ENCODE measurements at regions not wholly inside any gene's neighbourhood (a gene's known extent, or its start where the extent isn't known, plus 50 kb on each side); places are given as distances from the start of the nearest gene placed in this dataset.

DNA sequence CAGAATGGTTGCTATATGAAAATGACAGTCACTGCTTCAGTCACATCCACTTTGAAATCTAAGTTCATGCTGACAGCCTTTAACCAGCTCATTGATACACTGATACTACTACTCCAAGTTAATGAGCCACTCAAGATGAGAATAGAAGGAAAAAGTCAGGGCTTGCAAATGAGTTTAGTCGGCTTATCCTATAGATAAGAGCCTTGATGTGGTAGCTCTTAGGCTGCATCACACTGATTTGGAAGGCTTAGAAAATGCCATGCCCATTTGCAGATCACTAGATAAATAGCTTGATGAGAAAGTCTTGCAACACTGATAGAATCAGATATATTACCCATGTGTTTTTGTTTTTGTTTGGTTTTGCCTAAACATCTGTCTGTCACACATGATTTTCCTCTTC is 251.4 kb upstream of the ATXN7L3B start:
- Histone ChIP-seq H2AFZ (ENCODE audit: low read length) (no peak overlapping the region), H3K79me2 (ENCODE audit: insufficient read depth, low read length) (no peaks in the 10 kb centered on the region), H3K9me3 (ENCODE audit: low read depth, low read length) (no peaks in the 10 kb centered on the region), H3K27me3 (ENCODE audit: insufficient read depth, low read length) (no peaks in the 10 kb centered on the region), H3K36me3 (ENCODE audit: insufficient read depth, low read length) (no peaks in the 10 kb centered on the region), H3K4me2 (ENCODE audit: insufficient read depth, low read length) (no peak overlapping the region), H3K4me1 (ENCODE audit: insufficient read depth, low read length) (no peaks in the 10 kb centered on the region), H3K4me3 (ENCODE audit: insufficient read depth, low read length) (no peak overlapping the region), H4K20me1 (ENCODE audit: insufficient read depth, low read length) (no peaks in the 10 kb centered on the region), H3K27ac (ENCODE audit: low read depth, low read length) (no peak overlapping the region)
- TF ChIP-seq, protein P1, sequence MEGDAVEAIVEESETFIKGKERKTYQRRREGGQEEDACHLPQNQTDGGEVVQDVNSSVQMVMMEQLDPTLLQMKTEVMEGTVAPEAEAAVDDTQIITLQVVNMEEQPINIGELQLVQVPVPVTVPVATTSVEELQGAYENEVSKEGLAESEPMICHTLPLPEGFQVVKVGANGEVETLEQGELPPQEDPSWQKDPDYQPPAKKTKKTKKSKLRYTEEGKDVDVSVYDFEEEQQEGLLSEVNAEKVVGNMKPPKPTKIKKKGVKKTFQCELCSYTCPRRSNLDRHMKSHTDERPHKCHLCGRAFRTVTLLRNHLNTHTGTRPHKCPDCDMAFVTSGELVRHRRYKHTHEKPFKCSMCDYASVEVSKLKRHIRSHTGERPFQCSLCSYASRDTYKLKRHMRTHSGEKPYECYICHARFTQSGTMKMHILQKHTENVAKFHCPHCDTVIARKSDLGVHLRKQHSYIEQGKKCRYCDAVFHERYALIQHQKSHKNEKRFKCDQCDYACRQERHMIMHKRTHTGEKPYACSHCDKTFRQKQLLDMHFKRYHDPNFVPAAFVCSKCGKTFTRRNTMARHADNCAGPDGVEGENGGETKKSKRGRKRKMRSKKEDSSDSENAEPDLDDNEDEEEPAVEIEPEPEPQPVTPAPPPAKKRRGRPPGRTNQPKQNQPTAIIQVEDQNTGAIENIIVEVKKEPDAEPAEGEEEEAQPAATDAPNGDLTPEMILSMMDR (IDR thresholded peaks at IDR 0.05; ENCODE audit: extremely low read depth, low read depth, low read length) = no peak
- no peak for DNase-seq (ENCODE audit: insufficient read length, low spot score, missing footprints)

DNA sequence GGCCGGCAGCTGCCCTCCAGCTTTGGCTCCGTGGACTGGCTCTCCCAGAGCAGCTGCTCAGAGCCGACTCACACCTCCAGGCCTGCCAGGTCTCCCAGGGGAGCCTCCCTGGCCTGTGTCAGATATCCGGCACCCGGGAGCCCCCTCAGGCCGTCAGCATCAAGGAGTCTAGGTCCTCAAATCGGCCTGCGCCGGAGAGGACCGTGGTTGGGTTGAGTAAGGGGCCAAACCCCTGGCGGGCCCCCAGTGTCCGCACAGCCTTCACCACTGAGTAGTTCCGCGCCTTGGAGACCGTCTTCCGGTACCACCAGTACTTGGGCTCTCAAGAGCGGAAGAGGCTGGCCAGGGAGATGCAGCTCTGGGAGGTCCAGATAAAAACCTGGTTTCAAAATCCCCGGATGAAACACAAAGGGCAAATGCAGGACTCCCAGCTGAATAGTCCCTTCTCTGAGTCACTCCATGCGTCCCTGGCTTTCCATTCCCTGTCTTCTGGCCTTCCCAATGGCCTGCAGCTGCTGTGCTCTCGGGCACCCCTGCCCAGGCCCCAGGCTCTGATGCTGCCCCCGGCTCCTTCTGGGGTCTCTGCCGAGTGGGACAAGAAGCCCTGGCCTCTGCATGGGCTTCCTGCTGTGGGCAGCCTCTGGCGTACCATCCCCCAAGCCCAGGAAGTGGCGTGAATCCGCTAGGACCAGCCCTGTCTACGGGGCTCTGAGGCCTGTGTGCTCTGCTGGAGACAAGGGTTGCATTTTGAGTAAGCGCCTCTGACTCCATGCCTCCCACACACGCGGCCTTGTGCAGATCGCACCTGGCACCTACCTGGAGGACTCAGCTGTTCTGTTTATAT is 245.1 kb upstream of the ATXN7L3B start:
- no peak for DNase-seq (ENCODE audit: insufficient read length, low spot score, missing footprints)
- no peak overlapping the region for H2AFZ ChIP-seq (ENCODE audit: low read length)
- TF ChIP-seq, protein P1 (IDR thresholded peaks at IDR 0.05; ENCODE audit: extremely low read depth, low read depth, low read length) = no peak
- no peaks in the 10 kb centered on the region for H3K4me1 ChIP-seq (ENCODE audit: insufficient read depth, low read length)
- no peaks in the 10 kb centered on the region for H3K27me3 ChIP-seq (ENCODE audit: insufficient read depth, low read length)
- H3K27ac ChIP-seq (ENCODE audit: low read depth, low read length) = no peak overlapping the region
- H3K79me2 ChIP-seq (ENCODE audit: insufficient read depth, low read length) = no peaks in the 10 kb centered on the region
- H3K4me3 ChIP-seq (ENCODE audit: insufficient read depth, low read length) = no peak overlapping the region
- H4K20me1 ChIP-seq (ENCODE audit: insufficient read depth, low read length) = no peaks in the 10 kb centered on the region
- H3K36me3 ChIP-seq (ENCODE audit: insufficient read depth, low read length) = no peaks in the 10 kb centered on the region
- H3K4me2 ChIP-seq (ENCODE audit: insufficient read depth, low read length) = no peak overlapping the region
- H3K9me3 ChIP-seq (ENCODE audit: low read depth, low read length) = no peaks in the 10 kb centered on the region

DNA sequence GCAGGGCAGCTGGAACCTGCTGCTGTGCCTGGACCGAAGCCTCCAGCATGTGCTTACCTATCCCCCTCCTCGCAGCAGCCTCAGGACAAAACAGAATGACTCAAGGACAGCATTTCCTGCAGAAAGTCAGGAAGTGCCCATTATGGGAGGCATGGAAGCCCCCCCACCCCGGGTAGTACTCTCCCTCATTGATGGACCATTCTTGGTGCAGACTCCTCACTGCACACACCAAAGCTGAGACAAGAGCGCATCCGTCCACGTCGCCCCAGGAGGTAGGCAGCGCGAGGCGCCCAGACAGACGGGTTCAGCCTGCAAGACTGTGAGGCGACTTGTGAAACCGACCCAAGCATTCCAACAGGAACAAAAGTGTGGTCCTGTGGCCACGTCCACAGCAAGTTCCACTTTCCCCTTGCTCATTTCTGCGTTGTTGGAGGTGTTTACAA is 243.9 kb upstream of the ATXN7L3B start:
- Histone ChIP-seq H4K20me1 (ENCODE audit: insufficient read depth, low read length) (no peaks in the 10 kb centered on the region), H3K4me1 (ENCODE audit: insufficient read depth, low read length) (no peaks in the 10 kb centered on the region), H2AFZ (ENCODE audit: low read length) (no peak overlapping the region), H3K79me2 (ENCODE audit: insufficient read depth, low read length) (no peaks in the 10 kb centered on the region), H3K27me3 (ENCODE audit: insufficient read depth, low read length) (no peaks in the 10 kb centered on the region), H3K4me2 (ENCODE audit: insufficient read depth, low read length) (no peak overlapping the region), H3K9me3 (ENCODE audit: low read depth, low read length) (no peaks in the 10 kb centered on the region), H3K4me3 (ENCODE audit: insufficient read depth, low read length) (no peak overlapping the region), H3K27ac (ENCODE audit: low read depth, low read length) (no peak overlapping the region), H3K36me3 (ENCODE audit: insufficient read depth, low read length) (no peaks in the 10 kb centered on the region)
- TF ChIP-seq, protein P1 (IDR thresholded peaks at IDR 0.05; ENCODE audit: extremely low read depth, low read depth, low read length) = no peak
- no peak for DNase-seq (ENCODE audit: insufficient read length, low spot score, missing footprints)

DNA sequence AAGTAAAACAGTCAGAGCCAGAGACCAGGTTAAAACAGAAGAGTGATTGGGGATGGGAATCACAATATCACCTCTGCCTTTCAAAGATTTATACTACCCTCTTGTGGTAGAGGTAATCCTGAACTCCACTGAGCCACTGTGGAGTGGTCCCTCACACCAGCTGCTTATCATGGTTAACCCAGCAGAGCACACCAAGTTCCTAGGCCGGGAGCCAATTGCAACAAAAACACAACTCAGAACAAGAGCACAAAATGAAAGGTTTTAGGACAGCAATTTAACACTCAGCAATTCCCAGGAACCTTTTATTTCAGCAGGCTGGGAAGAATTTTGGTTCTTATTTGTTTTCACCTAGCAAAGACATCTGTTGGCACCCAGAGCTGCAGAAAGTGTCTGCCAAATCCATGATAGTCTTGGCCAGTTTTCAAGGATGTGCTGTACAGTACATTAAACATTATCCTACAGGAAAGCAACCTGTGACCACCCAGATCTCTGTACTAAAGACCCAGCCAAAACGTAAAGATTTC is 220.5 kb upstream of the ATXN7L3B start:
- no peak overlapping the region for H2AFZ ChIP-seq (ENCODE audit: low read length)
- DNase-seq (ENCODE audit: insufficient read length, low spot score, missing footprints) = no peak
- no peaks in the 10 kb centered on the region for H3K79me2 ChIP-seq (ENCODE audit: insufficient read depth, low read length)

More for the DNA sequence above, 220.5 kb upstream of the ATXN7L3B start:
- Histone ChIP-seq H3K4me3 (ENCODE audit: insufficient read depth, low read length) (no peak overlapping the region), H3K27ac (ENCODE audit: low read depth, low read length) (no peak overlapping the region), H3K4me1 (ENCODE audit: insufficient read depth, low read length) (no peaks in the 10 kb centered on the region), H3K36me3 (ENCODE audit: insufficient read depth, low read length) (no peaks in the 10 kb centered on the region), H3K9me3 (ENCODE audit: low read depth, low read length) (no peaks in the 10 kb centered on the region), H3K27me3 (ENCODE audit: insufficient read depth, low read length) (no peaks in the 10 kb centered on the region), H3K4me2 (ENCODE audit: insufficient read depth, low read length) (no peak overlapping the region), H4K20me1 (ENCODE audit: insufficient read depth, low read length) (no peaks in the 10 kb centered on the region)
- TF ChIP-seq, protein P1 (IDR thresholded peaks at IDR 0.05; ENCODE audit: extremely low read depth, low read depth, low read length) = peak; percentile 24

All from osteoblast (primary cell).